ENCODE measurements at regions not wholly inside any gene's neighbourhood (a gene's known extent, or its start where the extent isn't known, plus 50 kb on each side); places are given as distances from the start of the nearest gene placed in this dataset.

GRCh38 chr12:88986056-88986455 is 366.2 kb downstream of the DUSP6 start:
- Histone ChIP-seq H3K4me1 (ENCODE audit: control insufficient read depth in 2 of 3, insufficient read depth in 2 of 3, low read depth in 1 of 3, low read length in 3 of 3) (no peaks in the 10 kb centered on the region), H3K4me3 (ENCODE audit: low read length in 3 of 3) (no peak overlapping the region), H3K27me3 (ENCODE audit: control insufficient read depth, insufficient read depth, low read length) (no peaks in the 10 kb centered on the region), H3K9me3 (ENCODE audit: control insufficient read depth in 2 of 3, insufficient read depth in 1 of 3, low read length in 3 of 3) (no peaks in the 10 kb centered on the region), H3K27ac (ENCODE audit: low read depth in 2 of 2, low read length in 2 of 2) (no peak overlapping the region), H3K9ac (ENCODE audit: low read length in 3 of 3) (no peak overlapping the region), H3K36me3 (ENCODE audit: control insufficient read depth in 2 of 3, insufficient read depth in 3 of 3, low read length in 3 of 3) (no peaks in the 10 kb centered on the region)
- DNase-seq (no peak), FAIRE-seq (no peak)
- no peak for TF ChIP-seq CTCF (IDR thresholded peaks at IDR 0.05; ENCODE audit: borderline replicate concordance, extremely low read depth, insufficient read depth)
- intact Hi-C loops (cut with DNase I) = no loop called here

- Histone ChIP-seq H3K4me3 (ENCODE audit: low read length in 3 of 3) (no peak overlapping the region), H3K27ac (ENCODE audit: low read depth in 2 of 2, low read length in 2 of 2) (no peak overlapping the region), H3K4me1 (ENCODE audit: control insufficient read depth in 2 of 3, insufficient read depth in 2 of 3, low read depth in 1 of 3, low read length in 3 of 3) (no peaks in the 10 kb centered on the region), H3K9me3 (ENCODE audit: control insufficient read depth in 2 of 3, insufficient read depth in 1 of 3, low read length in 3 of 3) (no peaks in the 10 kb centered on the region), H3K36me3 (ENCODE audit: control insufficient read depth in 2 of 3, insufficient read depth in 3 of 3, low read length in 3 of 3) (no peaks in the 10 kb centered on the region), H3K9ac (ENCODE audit: low read length in 3 of 3) (no peak overlapping the region), H3K27me3 (ENCODE audit: control insufficient read depth, insufficient read depth, low read length) (no peaks in the 10 kb centered on the region)
- FAIRE-seq = no peak
- no peak for TF ChIP-seq CTCF (IDR thresholded peaks at IDR 0.05; ENCODE audit: borderline replicate concordance, extremely low read depth, insufficient read depth)
- DNase-seq = no peak
- intact Hi-C loops (cut with DNase I) = no loop called here
Measured at GRCh38 chr12:88985631-88986030, 366.7 kb downstream of the DUSP6 start.

GRCh38 chr12:88985011-88985410 is 367.3 kb downstream of the DUSP6 start:
- Histone ChIP-seq H3K36me3 (ENCODE audit: control insufficient read depth in 2 of 3, insufficient read depth in 3 of 3, low read length in 3 of 3) (no peaks in the 10 kb centered on the region), H3K27me3 (ENCODE audit: control insufficient read depth, insufficient read depth, low read length) (no peaks in the 10 kb centered on the region), H3K9me3 (ENCODE audit: control insufficient read depth in 2 of 3, insufficient read depth in 1 of 3, low read length in 3 of 3) (no peaks in the 10 kb centered on the region), H3K4me3 (ENCODE audit: low read length in 3 of 3) (no peak overlapping the region), H3K4me1 (ENCODE audit: control insufficient read depth in 2 of 3, insufficient read depth in 2 of 3, low read depth in 1 of 3, low read length in 3 of 3) (no peaks in the 10 kb centered on the region), H3K9ac (ENCODE audit: low read length in 3 of 3) (no peak overlapping the region), H3K27ac (ENCODE audit: low read depth in 2 of 2, low read length in 2 of 2) (no peak overlapping the region)
- DNase-seq (no peak), FAIRE-seq (no peak)
- TF ChIP-seq CTCF (IDR thresholded peaks at IDR 0.05; ENCODE audit: borderline replicate concordance, extremely low read depth, insufficient read depth) = no peak
- intact Hi-C loops (cut with DNase I) = no loop called here

GRCh38 chr12:88982694-88983093 is 369.6 kb downstream of the DUSP6 start:
- Histone ChIP-seq H3K27me3 (ENCODE audit: control insufficient read depth, insufficient read depth, low read length) (no peaks in the 10 kb centered on the region), H3K27ac (ENCODE audit: low read depth in 2 of 2, low read length in 2 of 2) (no peak overlapping the region), H3K9ac (ENCODE audit: low read length in 3 of 3) (no peak overlapping the region), H3K4me3 (ENCODE audit: low read length in 3 of 3) (no peak overlapping the region), H3K9me3 (ENCODE audit: control insufficient read depth in 2 of 3, insufficient read depth in 1 of 3, low read length in 3 of 3) (no peaks in the 10 kb centered on the region), H3K36me3 (ENCODE audit: control insufficient read depth in 2 of 3, insufficient read depth in 3 of 3, low read length in 3 of 3) (no peaks in the 10 kb centered on the region), H3K4me1 (ENCODE audit: control insufficient read depth in 2 of 3, insufficient read depth in 2 of 3, low read depth in 1 of 3, low read length in 3 of 3) (no peaks in the 10 kb centered on the region)
- intact Hi-C loops (cut with DNase I) = no loop called here
- FAIRE-seq (no peak), DNase-seq (no peak)
- TF ChIP-seq CTCF (IDR thresholded peaks at IDR 0.05; ENCODE audit: borderline replicate concordance, extremely low read depth, insufficient read depth) = no peak

All from kidney (tissue), 13 donors.